ENCODE measurements at regions not wholly inside any gene's neighbourhood (a gene's known extent, or its start where the extent isn't known, plus 50 kb on each side); places are given as distances from the start of the nearest gene placed in this dataset.

DNA sequence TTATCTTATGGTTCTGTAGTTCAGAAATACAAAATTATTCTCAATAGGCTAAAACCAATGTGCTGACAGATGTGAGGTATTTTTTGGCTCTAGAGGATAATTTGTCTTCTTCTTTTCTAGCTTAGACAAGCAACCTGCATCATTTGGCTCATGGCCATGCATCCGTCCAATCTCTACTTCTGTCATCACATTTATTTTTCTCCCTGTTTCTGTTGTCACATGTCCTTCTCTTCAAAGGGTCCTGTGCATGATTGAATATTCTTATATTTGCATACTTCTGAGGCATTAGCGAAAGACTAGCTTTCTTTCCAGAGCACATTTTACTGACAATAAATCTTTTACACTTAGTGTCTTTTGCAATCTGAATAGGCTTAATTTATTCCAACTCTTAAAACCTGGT, 564.7 kb downstream of the CDH10 start:
- Histone ChIP-seq H3K27me3 (replicated peaks; ENCODE audit: insufficient read depth, low read length) (no peaks in the 10 kb centered on the region), H3K9ac (ENCODE audit: low read length) (no peak overlapping the region), H3K79me2 (ENCODE audit: low read length) (no peaks in the 10 kb centered on the region), H3K9me2 (replicated peaks; ENCODE audit: insufficient read depth, low read length) (no peaks in the 10 kb centered on the region), H3K4me3 (ENCODE audit: low read length) (no peak overlapping the region), H3K9me3 (replicated peaks; ENCODE audit: insufficient read depth, low read length) (no peaks in the 10 kb centered on the region), H3F3A (ENCODE audit: insufficient read depth, low read length) (no peaks in the 10 kb centered on the region), H2AFZ (ENCODE audit: low read length) (no peak overlapping the region), H4K20me1 (ENCODE audit: insufficient read depth, low read length) (no peaks in the 10 kb centered on the region), H3K27ac (ENCODE audit: low read length) (no peak overlapping the region), H3K4me1 (ENCODE audit: low read length) (no peaks in the 10 kb centered on the region), H3K4me2 (ENCODE audit: low read depth, low read length) (no peak overlapping the region), H3K36me3 (replicated peaks; ENCODE audit: insufficient read depth, low read length) (no peaks in the 10 kb centered on the region)
- no peak for TF ChIP-seq EZH2 (optimal IDR thresholded peaks at IDR 0.05; ENCODE audit: low read depth, low read length)
- no peak for TF ChIP-seq EZH2phosphoT487 (IDR thresholded peaks at IDR 0.05; ENCODE audit: low read length)
- TF ChIP-seq CTCF (IDR thresholded peaks at IDR 0.05; ENCODE audit: low read length), result no peak
- DNase-seq, result no peak

- Histone ChIP-seq H3K4me3 (ENCODE audit: low read length) (no peak overlapping the region), H3K4me1 (ENCODE audit: low read length) (no peaks in the 10 kb centered on the region), H3K79me2 (ENCODE audit: low read length) (no peaks in the 10 kb centered on the region), H2AFZ (ENCODE audit: low read length) (no peak overlapping the region), H4K20me1 (ENCODE audit: insufficient read depth, low read length) (no peaks in the 10 kb centered on the region), H3K27me3 (replicated peaks; ENCODE audit: insufficient read depth, low read length) (no peaks in the 10 kb centered on the region), H3K36me3 (replicated peaks; ENCODE audit: insufficient read depth, low read length) (no peaks in the 10 kb centered on the region), H3K4me2 (ENCODE audit: low read depth, low read length) (no peak overlapping the region), H3K27ac (ENCODE audit: low read length) (no peak overlapping the region), H3K9ac (ENCODE audit: low read length) (no peak overlapping the region), H3K9me3 (replicated peaks; ENCODE audit: insufficient read depth, low read length) (no peaks in the 10 kb centered on the region), H3K9me2 (replicated peaks; ENCODE audit: insufficient read depth, low read length) (no peaks in the 10 kb centered on the region), H3F3A (ENCODE audit: insufficient read depth, low read length) (no peaks in the 10 kb centered on the region)
- no peak for DNase-seq
- TF ChIP-seq EZH2 (optimal IDR thresholded peaks at IDR 0.05; ENCODE audit: low read depth, low read length), result no peak
- no peak for TF ChIP-seq EZH2phosphoT487 (IDR thresholded peaks at IDR 0.05; ENCODE audit: low read length)
- TF ChIP-seq CTCF (IDR thresholded peaks at IDR 0.05; ENCODE audit: low read length), result no peak
These were observed 550.6 kb downstream of the CDH10 start for GRCh38 chr5:24094081-24094679.

DNA sequence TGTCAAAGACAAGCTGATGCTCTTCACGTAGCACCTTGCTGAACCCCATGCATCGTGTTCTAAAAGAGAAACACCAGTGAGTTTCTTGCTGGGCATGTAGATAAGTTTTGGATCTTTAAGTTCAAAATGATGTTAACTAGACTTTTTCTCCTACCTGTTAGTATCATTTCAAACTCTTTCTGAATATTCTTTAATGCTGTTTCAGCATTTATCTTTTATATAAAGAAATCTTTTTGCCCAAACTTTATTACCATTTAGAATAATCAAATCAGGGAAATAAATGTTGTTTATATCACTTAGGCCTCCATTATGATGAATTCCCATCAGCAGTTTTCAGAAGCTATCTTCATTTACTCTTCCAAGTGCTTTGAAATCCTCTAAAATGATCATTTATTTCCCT, 542.8 kb downstream of the CDH10 start:
- DNase-seq, result no peak
- Histone ChIP-seq H3K9me2 (replicated peaks; ENCODE audit: insufficient read depth, low read length) (no peaks in the 10 kb centered on the region), H3K9ac (ENCODE audit: low read length) (no peak overlapping the region), H3K27ac (ENCODE audit: low read length) (no peak overlapping the region), H3K36me3 (replicated peaks; ENCODE audit: insufficient read depth, low read length) (no peaks in the 10 kb centered on the region), H3F3A (ENCODE audit: insufficient read depth, low read length) (no peaks in the 10 kb centered on the region), H4K20me1 (ENCODE audit: insufficient read depth, low read length) (no peaks in the 10 kb centered on the region), H3K4me1 (ENCODE audit: low read length) (no peaks in the 10 kb centered on the region), H3K4me2 (ENCODE audit: low read depth, low read length) (no peak overlapping the region), H3K27me3 (replicated peaks; ENCODE audit: insufficient read depth, low read length) (no peaks in the 10 kb centered on the region), H3K9me3 (replicated peaks; ENCODE audit: insufficient read depth, low read length) (no peaks in the 10 kb centered on the region), H3K79me2 (ENCODE audit: low read length) (no peaks in the 10 kb centered on the region), H2AFZ (ENCODE audit: low read length) (no peak overlapping the region), H3K4me3 (ENCODE audit: low read length) (no peak overlapping the region)
- TF ChIP-seq EZH2phosphoT487 (IDR thresholded peaks at IDR 0.05; ENCODE audit: low read length) (no peak), CTCF (IDR thresholded peaks at IDR 0.05; ENCODE audit: low read length) (no peak), EZH2 (optimal IDR thresholded peaks at IDR 0.05; ENCODE audit: low read depth, low read length) (no peak)

Data from MM.1S (cell line).